ENCODE measurements at regions not wholly inside any gene's neighbourhood (a gene's known extent, or its start where the extent isn't known, plus 50 kb on each side); places are given as distances from the start of the nearest gene placed in this dataset.
A peak's percentile ranks its signal among the peaks of the same experiment; 100 is the strongest.

GRCh38 chr5:14008819-14009311 is 64.4 kb upstream of the DNAH5 start:
- Histone ChIP-seq H3K27me3 (ENCODE audit: insufficient read depth) (no peaks in the 10 kb centered on the region), H3K4me2 (no peak overlapping the region), H3K4me1 (ENCODE audit: insufficient read depth) (peaks cover 14% of the 10 kb centered on the region), H3F3A (replicated peaks; ENCODE audit: low read depth) (no peaks in the 10 kb centered on the region), H3K4me3 (no peak overlapping the region), H3K79me2 (replicated peaks; ENCODE audit: insufficient read depth) (no peaks in the 10 kb centered on the region), H2AFZ (peak overlapping the region; percentile 3; the same call in 1 of the 2 replicates), H3K36me3 (ENCODE audit: insufficient read depth) (no peaks in the 10 kb centered on the region), H3K9me2 (ENCODE audit: insufficient read depth) (no peaks in the 10 kb centered on the region), H4K20me1 (replicated peaks; ENCODE audit: insufficient read depth) (no peaks in the 10 kb centered on the region), H3K27ac (ENCODE audit: low read depth) (0 out of 2 replicates have a peak overlapping the region, but pooled peaks have one; percentile 5)
- H3K27ac Mint-ChIP-seq = no peak overlapping the region
- DNase-seq (ENCODE audit: low spot score) (no peak), ATAC-seq (no peak)
- peaks cover 17% of the 10 kb centered on the region for H3K4me1 Mint-ChIP-seq
- no peak for TF ChIP-seq EZH2phosphoT487 (IDR thresholded peaks at IDR 0.05; ENCODE audit: unreplicated experiment)
- TF ChIP-seq ZNF114 (CRISPR knock-in tag; IDR thresholded peaks at IDR 0.05) = no peak
- TF ChIP-seq NANOG (IDR thresholded peaks at IDR 0.05; ENCODE audit: borderline replicate concordance) = no peak
- no peak for TF ChIP-seq POLR2AphosphoS5 (IDR thresholded peaks at IDR 0.05; ENCODE audit: low read depth)
- TF ChIP-seq ZNF462 (CRISPR knock-in tag; IDR thresholded peaks at IDR 0.05) = no peak
- peaks cover 1% of the 10 kb centered on the region for H3K27me3 Mint-ChIP-seq (ENCODE audit: insufficient read depth, low read depth, poor library complexity)
- H3K36me3 Mint-ChIP-seq (ENCODE audit: low read depth) = no peaks in the 10 kb centered on the region; the same call in 2 of the 3 replicates
- H3K4me3 Mint-ChIP-seq = no peak overlapping the region; the same call in 2 of the 3 replicates
- peaks cover 1% of the 10 kb centered on the region; the same call in 1 of the 3 replicates for H3K9me3 Mint-ChIP-seq

- H3F3A ChIP-seq (replicated peaks; ENCODE audit: low read depth) = no peaks in the 10 kb centered on the region
- H4K20me1 ChIP-seq (replicated peaks; ENCODE audit: insufficient read depth) = no peaks in the 10 kb centered on the region
- H3K4me1 Mint-ChIP-seq = peaks cover 15% of the 10 kb centered on the region
- H3K4me2 ChIP-seq = no peak overlapping the region
- H3K27ac ChIP-seq (ENCODE audit: low read depth) = no peak overlapping the region
- H3K9me3 Mint-ChIP-seq = peaks cover 7% of the 10 kb centered on the region; the same call in 1 of the 3 replicates
- DNase-seq (ENCODE audit: low spot score) (no peak), ATAC-seq (no peak)
- peaks cover 1% of the 10 kb centered on the region for H3K27me3 Mint-ChIP-seq (ENCODE audit: insufficient read depth, low read depth, poor library complexity)
- H3K9me2 ChIP-seq (ENCODE audit: insufficient read depth) = no peaks in the 10 kb centered on the region
- H3K36me3 ChIP-seq (ENCODE audit: insufficient read depth) = no peaks in the 10 kb centered on the region
- no peaks in the 10 kb centered on the region for H3K79me2 ChIP-seq (replicated peaks; ENCODE audit: insufficient read depth)
- H3K27ac Mint-ChIP-seq = no peak overlapping the region
- peaks cover 14% of the 10 kb centered on the region for H3K4me1 ChIP-seq (ENCODE audit: insufficient read depth)
- no peaks in the 10 kb centered on the region; the same call in 2 of the 3 replicates for H3K36me3 Mint-ChIP-seq (ENCODE audit: low read depth)
- H3K27me3 ChIP-seq (ENCODE audit: insufficient read depth) = no peaks in the 10 kb centered on the region
- no peak overlapping the region for H3K4me3 ChIP-seq
- no peak overlapping the region for H3K4me3 Mint-ChIP-seq
- no peak overlapping the region for H2AFZ ChIP-seq
- TF ChIP-seq ZNF114 (CRISPR knock-in tag; IDR thresholded peaks at IDR 0.05) = no peak
- TF ChIP-seq NANOG (IDR thresholded peaks at IDR 0.05; ENCODE audit: borderline replicate concordance) = no peak
- no peak for TF ChIP-seq CTCF (conservative IDR thresholded peaks at IDR 0.05; ENCODE audit: low read depth in 2 of 2)
- no peak for TF ChIP-seq CREB1 (CRISPR knock-in tag; IDR thresholded peaks at IDR 0.05; ENCODE audit: low read depth)
- TF ChIP-seq EZH2phosphoT487 (IDR thresholded peaks at IDR 0.05; ENCODE audit: unreplicated experiment) = no peak
- TF ChIP-seq STAT1 (IDR thresholded peaks at IDR 0.05; ENCODE audit: unreplicated experiment) = no peak
- no peak for TF ChIP-seq JUNB (IDR thresholded peaks at IDR 0.05; ENCODE audit: unreplicated experiment)
- TF ChIP-seq POLR2AphosphoS5 (IDR thresholded peaks at IDR 0.05; ENCODE audit: low read depth) = no peak
- TF ChIP-seq ETS1 (IDR thresholded peaks at IDR 0.05) = no peak
These were observed 62.5 kb upstream of the DNAH5 start for GRCh38 chr5:14006823-14007520.
